ENCODE measurements at regions not wholly inside any gene's neighbourhood (a gene's known extent, or its start where the extent isn't known, plus 50 kb on each side); places are given as distances from the start of the nearest gene placed in this dataset.

- TF ChIP-seq, protein P1, sequence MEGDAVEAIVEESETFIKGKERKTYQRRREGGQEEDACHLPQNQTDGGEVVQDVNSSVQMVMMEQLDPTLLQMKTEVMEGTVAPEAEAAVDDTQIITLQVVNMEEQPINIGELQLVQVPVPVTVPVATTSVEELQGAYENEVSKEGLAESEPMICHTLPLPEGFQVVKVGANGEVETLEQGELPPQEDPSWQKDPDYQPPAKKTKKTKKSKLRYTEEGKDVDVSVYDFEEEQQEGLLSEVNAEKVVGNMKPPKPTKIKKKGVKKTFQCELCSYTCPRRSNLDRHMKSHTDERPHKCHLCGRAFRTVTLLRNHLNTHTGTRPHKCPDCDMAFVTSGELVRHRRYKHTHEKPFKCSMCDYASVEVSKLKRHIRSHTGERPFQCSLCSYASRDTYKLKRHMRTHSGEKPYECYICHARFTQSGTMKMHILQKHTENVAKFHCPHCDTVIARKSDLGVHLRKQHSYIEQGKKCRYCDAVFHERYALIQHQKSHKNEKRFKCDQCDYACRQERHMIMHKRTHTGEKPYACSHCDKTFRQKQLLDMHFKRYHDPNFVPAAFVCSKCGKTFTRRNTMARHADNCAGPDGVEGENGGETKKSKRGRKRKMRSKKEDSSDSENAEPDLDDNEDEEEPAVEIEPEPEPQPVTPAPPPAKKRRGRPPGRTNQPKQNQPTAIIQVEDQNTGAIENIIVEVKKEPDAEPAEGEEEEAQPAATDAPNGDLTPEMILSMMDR (IDR thresholded peaks at IDR 0.05), result no peak
- TF ChIP-seq POLR2A (IDR thresholded peaks at IDR 0.05), result no peak
Observed at GRCh38 chr10:130807096-130807495, 504.4 kb downstream of the TCERG1L start.
